Prostate gland (tissue), 2 donors: ENCODE measurements at regions not wholly inside any gene's neighbourhood (a gene's known extent, or its start where the extent isn't known, plus 50 kb on each side); places are given as distances from the start of the nearest gene placed in this dataset.
"Not testable (repeated sequence)": the region's sequence is repeated elsewhere in the genome, so short reads cannot be mapped to it uniquely, and the experiment has no call there.

Experiments used
- POLR2A ChIP-seq: fragments of 450-650 bp; IDR thresholded peaks from one replicate; pipeline ENCODE4 v1.6.1; 2016; ENCODE audit warnings: antibody characterized with exemption, mild to moderate bottlenecking
- POLR2AphosphoS5 ChIP-seq: sonication (generic); formaldehyde crosslinking; IDR thresholded peaks from one replicate; pipeline ENCODE4 v1.6.1; 2017; ENCODE audit warnings: antibody characterized with exemption
- TF ChIP-seq, protein P1 (sequence below), 4 experiments: fragments of 200-600 bp in 2 of 4; fragments of 450-650 bp in 2 of 4; sonication (generic) in 2 of 4; IDR thresholded peaks; 1 replicate in 3 of 4; 2 replicates in 1 of 4; pipeline ENCODE4 v1.5.1; 2016 to 2019; ENCODE audit warnings: antibody characterized with exemption in 4 of 4, mild to moderate bottlenecking in 2 of 4, moderate library complexity in 2 of 4

DNA sequence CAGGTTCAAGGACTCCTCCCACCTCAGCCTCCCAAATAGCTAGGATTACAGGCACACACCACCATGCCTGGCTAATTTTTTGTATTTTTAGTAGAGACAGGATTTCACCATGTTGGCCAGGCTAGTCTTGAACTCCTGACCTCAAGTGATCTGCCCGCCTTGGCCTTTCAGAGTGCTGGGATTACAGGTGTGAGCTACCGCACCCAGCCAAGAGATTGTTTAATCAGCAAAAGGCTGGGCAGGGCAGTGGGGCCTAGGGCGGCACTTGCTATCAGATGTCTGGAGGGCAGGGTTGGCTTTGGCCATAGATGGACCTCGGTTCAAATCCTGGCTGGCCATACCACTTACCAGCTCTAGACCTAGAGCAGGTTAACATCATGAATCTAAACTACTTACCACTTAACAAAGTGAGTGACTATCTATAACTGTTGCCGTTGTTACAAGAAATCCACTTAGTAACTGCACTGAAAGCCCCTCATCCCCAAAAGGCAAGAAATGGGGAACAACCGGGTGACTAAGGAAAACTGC, 60.9 kb upstream of the BCL2L14 start:
- TF ChIP-seq, protein P1, sequence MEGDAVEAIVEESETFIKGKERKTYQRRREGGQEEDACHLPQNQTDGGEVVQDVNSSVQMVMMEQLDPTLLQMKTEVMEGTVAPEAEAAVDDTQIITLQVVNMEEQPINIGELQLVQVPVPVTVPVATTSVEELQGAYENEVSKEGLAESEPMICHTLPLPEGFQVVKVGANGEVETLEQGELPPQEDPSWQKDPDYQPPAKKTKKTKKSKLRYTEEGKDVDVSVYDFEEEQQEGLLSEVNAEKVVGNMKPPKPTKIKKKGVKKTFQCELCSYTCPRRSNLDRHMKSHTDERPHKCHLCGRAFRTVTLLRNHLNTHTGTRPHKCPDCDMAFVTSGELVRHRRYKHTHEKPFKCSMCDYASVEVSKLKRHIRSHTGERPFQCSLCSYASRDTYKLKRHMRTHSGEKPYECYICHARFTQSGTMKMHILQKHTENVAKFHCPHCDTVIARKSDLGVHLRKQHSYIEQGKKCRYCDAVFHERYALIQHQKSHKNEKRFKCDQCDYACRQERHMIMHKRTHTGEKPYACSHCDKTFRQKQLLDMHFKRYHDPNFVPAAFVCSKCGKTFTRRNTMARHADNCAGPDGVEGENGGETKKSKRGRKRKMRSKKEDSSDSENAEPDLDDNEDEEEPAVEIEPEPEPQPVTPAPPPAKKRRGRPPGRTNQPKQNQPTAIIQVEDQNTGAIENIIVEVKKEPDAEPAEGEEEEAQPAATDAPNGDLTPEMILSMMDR (IDR thresholded peaks at IDR 0.05): not testable (repeated sequence)
- TF ChIP-seq POLR2A, POLR2AphosphoS5: not testable (repeated sequence)
